IMR-90 (cell line): ENCODE measurements at regions not wholly inside any gene's neighbourhood (a gene's known extent, or its start where the extent isn't known, plus 50 kb on each side); places are given as distances from the start of the nearest gene placed in this dataset.

Experiments
- CEBPB ChIP-seq: IDR thresholded peaks from 2 replicates; pipeline ENCODE4 v1.6.1; 2012; ENCODE audit warnings: low read depth, low read length, improper control_type of control experiment
- CHD1 ChIP-seq: IDR thresholded peaks from 2 replicates; pipeline ENCODE4 v1.6.1; 2012; ENCODE audit warnings: low read depth, low read length, improper control_type of control experiment
- FOS ChIP-seq: fragments of 150-350 bp; IDR thresholded peaks from 2 replicates; pipeline ENCODE4 v1.6.1; 2016; ENCODE audit warnings: low read depth, low read length
- MAZ ChIP-seq: IDR thresholded peaks from 2 replicates; pipeline ENCODE4 v1.6.1; 2012; ENCODE audit warnings: low read depth, mild to moderate bottlenecking, low read length, improper control_type of control experiment, moderate library complexity, borderline replicate concordance
- RAD21 ChIP-seq: IDR thresholded peaks from 2 replicates; pipeline ENCODE4 v1.6.1; 2012; ENCODE audit warnings: low read length, improper control_type of control experiment
- TF ChIP-seq, protein P1 (sequence below): conservative IDR thresholded peaks from 2 replicates; pipeline ENCODE4 v1.5.1; 2012; ENCODE audit warnings: mild to moderate bottlenecking, low read depth, low read length, improper control_type of control experiment
- TF ChIP-seq, protein P2 (sequence below): fragments of 150-350 bp; IDR thresholded peaks from 2 replicates; pipeline ENCODE4 v1.6.1; 2017; ENCODE audit warnings: mild to moderate bottlenecking, antibody characterized with exemption, low read length, low read depth

DNA sequence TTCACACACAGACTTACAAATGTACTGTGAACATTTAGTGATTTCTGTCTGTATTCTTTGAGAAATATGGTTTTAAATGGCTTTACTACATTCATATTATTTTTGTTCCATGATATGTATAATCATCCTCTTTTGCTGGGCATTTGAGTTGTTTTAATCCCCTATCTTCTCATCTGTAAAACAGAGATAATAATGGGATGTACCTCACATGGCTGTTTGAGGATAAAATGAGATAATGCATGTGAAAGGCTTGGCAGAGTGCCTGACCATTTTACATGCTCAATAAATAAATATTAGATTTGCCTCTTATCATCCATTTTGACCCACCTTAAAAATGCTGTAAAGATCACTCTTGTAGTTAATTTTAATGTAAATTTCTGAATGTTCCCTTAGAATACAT is 197.2 kb downstream of the C1orf94 start:
- TF ChIP-seq, protein P1, sequence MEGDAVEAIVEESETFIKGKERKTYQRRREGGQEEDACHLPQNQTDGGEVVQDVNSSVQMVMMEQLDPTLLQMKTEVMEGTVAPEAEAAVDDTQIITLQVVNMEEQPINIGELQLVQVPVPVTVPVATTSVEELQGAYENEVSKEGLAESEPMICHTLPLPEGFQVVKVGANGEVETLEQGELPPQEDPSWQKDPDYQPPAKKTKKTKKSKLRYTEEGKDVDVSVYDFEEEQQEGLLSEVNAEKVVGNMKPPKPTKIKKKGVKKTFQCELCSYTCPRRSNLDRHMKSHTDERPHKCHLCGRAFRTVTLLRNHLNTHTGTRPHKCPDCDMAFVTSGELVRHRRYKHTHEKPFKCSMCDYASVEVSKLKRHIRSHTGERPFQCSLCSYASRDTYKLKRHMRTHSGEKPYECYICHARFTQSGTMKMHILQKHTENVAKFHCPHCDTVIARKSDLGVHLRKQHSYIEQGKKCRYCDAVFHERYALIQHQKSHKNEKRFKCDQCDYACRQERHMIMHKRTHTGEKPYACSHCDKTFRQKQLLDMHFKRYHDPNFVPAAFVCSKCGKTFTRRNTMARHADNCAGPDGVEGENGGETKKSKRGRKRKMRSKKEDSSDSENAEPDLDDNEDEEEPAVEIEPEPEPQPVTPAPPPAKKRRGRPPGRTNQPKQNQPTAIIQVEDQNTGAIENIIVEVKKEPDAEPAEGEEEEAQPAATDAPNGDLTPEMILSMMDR = no peak
- TF ChIP-seq MAZ = no peak
- TF ChIP-seq FOS = no peak
- no peak for TF ChIP-seq CHD1
- no peak for TF ChIP-seq CEBPB
- TF ChIP-seq RAD21 = no peak
- TF ChIP-seq, protein P2, sequence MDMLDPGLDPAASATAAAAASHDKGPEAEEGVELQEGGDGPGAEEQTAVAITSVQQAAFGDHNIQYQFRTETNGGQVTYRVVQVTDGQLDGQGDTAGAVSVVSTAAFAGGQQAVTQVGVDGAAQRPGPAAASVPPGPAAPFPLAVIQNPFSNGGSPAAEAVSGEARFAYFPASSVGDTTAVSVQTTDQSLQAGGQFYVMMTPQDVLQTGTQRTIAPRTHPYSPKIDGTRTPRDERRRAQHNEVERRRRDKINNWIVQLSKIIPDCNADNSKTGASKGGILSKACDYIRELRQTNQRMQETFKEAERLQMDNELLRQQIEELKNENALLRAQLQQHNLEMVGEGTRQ = no peak
